ENCODE measurements at regions not wholly inside any gene's neighbourhood (a gene's known extent, or its start where the extent isn't known, plus 50 kb on each side); places are given as distances from the start of the nearest gene placed in this dataset.

DNA sequence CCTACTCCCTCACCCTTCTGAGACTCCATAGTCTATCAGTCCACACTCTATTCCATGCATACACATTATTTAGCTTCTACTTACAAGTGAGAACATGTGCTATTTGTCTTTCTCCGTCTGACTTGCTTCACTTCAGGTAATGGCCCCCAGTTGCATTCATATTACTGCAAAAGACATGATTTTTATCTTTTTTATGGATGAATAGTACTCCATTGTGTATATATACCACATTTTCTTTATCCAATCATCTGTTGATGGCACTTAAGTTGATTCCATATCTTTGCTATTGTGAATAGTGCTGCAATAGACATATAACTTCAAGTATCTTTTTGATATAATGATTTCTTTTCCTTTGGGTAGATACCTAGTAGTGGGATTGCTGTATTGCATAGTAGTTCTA lies 171.8 kb downstream of the DACT1 start:
- TF ChIP-seq, protein P1, sequence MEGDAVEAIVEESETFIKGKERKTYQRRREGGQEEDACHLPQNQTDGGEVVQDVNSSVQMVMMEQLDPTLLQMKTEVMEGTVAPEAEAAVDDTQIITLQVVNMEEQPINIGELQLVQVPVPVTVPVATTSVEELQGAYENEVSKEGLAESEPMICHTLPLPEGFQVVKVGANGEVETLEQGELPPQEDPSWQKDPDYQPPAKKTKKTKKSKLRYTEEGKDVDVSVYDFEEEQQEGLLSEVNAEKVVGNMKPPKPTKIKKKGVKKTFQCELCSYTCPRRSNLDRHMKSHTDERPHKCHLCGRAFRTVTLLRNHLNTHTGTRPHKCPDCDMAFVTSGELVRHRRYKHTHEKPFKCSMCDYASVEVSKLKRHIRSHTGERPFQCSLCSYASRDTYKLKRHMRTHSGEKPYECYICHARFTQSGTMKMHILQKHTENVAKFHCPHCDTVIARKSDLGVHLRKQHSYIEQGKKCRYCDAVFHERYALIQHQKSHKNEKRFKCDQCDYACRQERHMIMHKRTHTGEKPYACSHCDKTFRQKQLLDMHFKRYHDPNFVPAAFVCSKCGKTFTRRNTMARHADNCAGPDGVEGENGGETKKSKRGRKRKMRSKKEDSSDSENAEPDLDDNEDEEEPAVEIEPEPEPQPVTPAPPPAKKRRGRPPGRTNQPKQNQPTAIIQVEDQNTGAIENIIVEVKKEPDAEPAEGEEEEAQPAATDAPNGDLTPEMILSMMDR (IDR thresholded peaks at IDR 0.05) = no peak
- no peak for DNase-seq (ENCODE audit: low spot score)
- ATAC-seq (ENCODE audit: low FRiP score) = no peak

DNA sequence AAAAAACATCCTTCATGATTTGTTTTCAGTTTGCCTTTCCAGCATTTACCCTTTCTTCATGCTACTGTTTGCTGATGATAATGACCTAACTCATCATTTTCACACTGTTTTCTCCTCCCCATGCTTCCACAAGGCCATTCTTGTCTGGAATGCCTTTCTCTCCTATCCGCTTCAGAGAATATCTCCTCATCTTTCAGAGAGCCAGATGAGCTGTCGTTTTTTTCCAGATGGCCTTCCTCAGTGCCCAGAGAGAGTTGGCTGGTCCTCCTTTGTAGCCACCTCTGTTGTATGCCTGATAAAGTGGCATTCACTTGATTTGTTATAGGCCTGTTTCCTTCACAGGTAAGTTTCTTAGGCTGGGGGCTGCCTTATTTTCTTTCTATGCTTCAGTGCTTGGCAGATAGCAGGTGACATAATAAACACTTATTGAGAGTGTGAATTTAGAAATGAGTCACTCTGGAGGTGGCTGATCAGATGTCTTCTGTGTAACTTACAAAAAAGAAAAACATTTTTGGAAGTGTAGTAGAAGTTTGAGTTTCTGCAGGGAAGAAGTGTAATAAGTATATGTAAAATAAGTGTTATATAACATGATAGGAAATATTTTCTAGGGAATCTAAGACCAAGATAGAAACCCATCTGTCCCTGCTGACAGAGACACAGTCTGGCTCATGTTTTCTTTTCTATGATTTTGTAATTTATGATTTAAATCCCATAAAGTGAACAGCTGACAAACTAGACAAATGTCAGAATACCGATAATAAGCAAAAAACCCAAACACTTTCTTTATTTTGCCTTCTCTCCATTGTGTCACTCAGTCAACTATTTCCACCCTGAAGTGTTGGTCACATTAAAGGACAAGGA lies 174.5 kb downstream of the DACT1 start:
- TF ChIP-seq, protein P1 (IDR thresholded peaks at IDR 0.05) = no peak

DNA sequence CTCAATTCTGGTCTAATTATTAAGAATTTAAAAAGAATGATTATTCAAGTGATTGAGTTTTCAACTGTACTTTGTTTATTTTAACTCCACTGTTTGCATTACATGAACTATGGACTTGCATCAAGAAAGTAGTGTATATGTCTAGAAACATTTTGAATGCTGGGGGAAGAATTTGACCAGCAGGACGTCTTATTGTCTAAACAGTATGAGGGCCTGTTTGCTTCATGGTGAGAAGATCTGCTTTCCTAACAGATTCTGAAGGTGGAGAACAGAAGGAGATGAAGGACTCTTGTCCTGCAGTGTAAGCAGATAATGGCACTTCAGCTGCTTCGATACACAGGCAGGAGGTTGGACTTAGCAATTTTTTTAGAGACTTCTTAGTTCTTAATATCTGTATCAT lies 176.0 kb downstream of the DACT1 start:
- ATAC-seq (ENCODE audit: low FRiP score) (no peak), DNase-seq (ENCODE audit: low spot score) (no peak)
- TF ChIP-seq, protein P1 (IDR thresholded peaks at IDR 0.05) = no peak

More for the DNA sequence above, 174.5 kb downstream of the DACT1 start:
- ATAC-seq (ENCODE audit: low FRiP score) = no peak
- no peak for DNase-seq (ENCODE audit: low spot score)

DNA sequence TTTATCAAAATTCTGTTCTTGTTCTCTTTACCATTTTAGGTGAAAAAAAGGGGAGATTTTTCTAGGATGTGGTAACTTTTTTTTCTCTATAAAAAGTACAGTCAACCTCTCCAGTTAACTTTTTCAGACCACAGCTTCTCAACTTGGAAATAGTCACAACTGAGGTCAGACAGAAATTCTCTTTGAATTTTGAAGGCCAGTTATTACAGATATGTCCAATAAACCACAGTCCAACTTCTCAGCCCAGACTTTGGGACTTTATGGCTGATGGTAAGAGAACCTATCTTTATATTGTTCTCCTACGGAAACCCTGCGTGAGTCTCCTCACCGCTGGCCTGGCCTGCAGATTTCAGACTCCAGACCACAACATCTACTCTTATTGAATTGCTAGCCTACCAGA lies 176.7 kb downstream of the DACT1 start:
- no peak for ATAC-seq (ENCODE audit: low FRiP score)
- DNase-seq (ENCODE audit: low spot score) = no peak
- TF ChIP-seq, protein P1 (IDR thresholded peaks at IDR 0.05) = no peak

DNA sequence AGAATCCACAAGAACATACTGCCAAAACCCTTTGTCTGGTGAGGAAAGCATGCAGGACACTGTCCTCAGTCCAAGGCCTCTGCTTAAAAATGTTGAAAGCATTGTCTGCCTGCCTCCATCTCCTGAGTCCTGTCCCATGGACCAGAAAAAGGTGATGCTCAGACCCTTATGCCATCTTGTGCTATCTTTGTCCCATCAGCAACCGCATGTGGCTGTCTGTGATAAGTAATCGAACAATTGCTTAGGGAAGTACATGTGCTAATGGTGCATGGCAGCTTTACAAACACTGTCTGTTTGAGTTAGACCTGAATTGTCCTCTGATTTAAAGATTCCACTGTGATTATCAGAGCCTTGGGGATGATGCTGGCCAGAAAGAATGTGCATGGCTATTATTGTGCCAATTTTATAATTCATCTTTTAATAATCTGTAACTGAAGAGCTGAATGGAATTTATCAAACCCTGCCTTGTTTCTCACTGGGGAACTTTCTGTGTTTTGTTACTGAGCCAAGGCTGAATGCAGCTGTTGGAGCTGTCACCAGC lies 177.5 kb downstream of the DACT1 start:
- ATAC-seq (ENCODE audit: low FRiP score) = no peak
- TF ChIP-seq, protein P1 (IDR thresholded peaks at IDR 0.05) = no peak
- DNase-seq (ENCODE audit: low spot score) = no peak

DNA sequence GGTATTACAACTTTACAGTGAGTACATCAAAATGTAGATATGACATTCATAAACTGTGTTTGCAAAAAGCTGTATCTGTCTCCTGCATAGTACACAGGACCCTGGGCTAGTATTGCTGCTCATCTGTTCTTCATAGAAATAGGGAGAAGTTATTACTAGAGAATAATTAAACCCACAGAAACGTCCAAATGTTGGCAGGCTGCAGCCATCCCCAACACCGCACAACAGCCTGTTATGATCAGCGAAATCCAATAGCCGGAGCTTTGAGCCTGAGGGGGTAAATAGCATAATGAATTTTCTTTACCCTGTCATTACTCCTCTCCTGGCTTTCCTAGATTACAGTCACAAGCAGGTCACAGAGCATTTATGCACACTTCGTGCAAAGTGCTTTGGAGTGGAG lies 178.0 kb downstream of the DACT1 start:
- DNase-seq (ENCODE audit: low spot score) = no peak
- no peak for ATAC-seq (ENCODE audit: low FRiP score)
- TF ChIP-seq, protein P1 (IDR thresholded peaks at IDR 0.05) = no peak

All from omental fat pad (tissue), 3 donors.